Suprapubic skin (tissue), 4 donors: ENCODE measurements at regions not wholly inside any gene's neighbourhood (a gene's known extent, or its start where the extent isn't known, plus 50 kb on each side); places are given as distances from the start of the nearest gene placed in this dataset.
"Not testable (repeated sequence)": the region's sequence is repeated elsewhere in the genome, so short reads cannot be mapped to it uniquely, and the experiment has no call there.

Experiments
- CTCF ChIP-seq, 2 donors: fragments of 200-600 bp in 1 of 2; fragments of 450-650 bp in 1 of 2; sonication (generic) in 1 of 2; IDR thresholded peaks; one replicate each; pipeline ENCODE4 v1.5.1; 2016 to 2019; ENCODE audit warnings: antibody characterized with exemption in 2 of 2, mild to moderate bottlenecking in 1 of 2, moderate library complexity in 1 of 2
- EP300 ChIP-seq: sonication (generic); formaldehyde crosslinking; IDR thresholded peaks from one replicate; pipeline ENCODE4 v1.6.1; 2017; ENCODE audit warnings: antibody characterized with exemption
- POLR2A ChIP-seq, 2 donors: fragments of 450-650 bp; IDR thresholded peaks; one replicate each; pipeline ENCODE4 v1.6.1; 2017; ENCODE audit warnings: antibody characterized with exemption in 2 of 2, mild to moderate bottlenecking in 2 of 2, moderate library complexity in 2 of 2
- POLR2AphosphoS5 ChIP-seq, 3 donors: sonication (generic); formaldehyde crosslinking; IDR thresholded peaks; one replicate each; pipeline ENCODE4 v1.6.1; 2017; ENCODE audit warnings: antibody characterized with exemption in 3 of 3

- TF ChIP-seq CTCF (IDR thresholded peaks at IDR 0.05); EP300; POLR2AphosphoS5 (IDR thresholded peaks at IDR 0.05); POLR2A (IDR thresholded peaks at IDR 0.05): not testable (repeated sequence)
Observed at GRCh38 chr12:89822992-89823391, 114.4 kb upstream of the ATP2B1 start.
